GF-D8 (cell line): ENCODE measurements at regions not wholly inside any gene's neighbourhood (a gene's known extent, or its start where the extent isn't known, plus 50 kb on each side); places are given as distances from the start of the nearest gene placed in this dataset.

ENCODE experiments used
- DNase-seq: peaks from one replicate; lab custom pipeline; 2025; lab: John Stamatoyannopoulos, UW

DNA sequence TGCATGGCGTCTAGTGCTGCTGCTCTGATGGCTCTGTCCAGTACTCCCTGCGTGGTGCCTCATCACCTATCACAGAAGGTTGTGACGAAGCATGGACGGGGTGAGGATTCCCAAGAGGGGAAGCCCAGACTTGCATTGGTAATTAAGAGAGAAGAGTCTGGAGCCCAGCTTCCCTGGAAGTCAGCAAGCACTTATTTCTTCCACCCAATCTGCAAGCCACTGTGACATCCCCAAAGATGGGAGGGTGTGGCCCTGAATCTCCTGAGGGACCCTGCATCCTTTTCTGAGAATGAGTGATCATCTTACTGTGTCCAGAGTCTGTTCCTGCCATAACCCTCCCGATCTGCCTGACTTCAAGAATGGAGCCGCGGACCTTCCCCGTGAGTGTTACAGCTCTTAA lies 166.7 kb downstream of the PTPN20 start:
- no peak for DNase-seq

DNA sequence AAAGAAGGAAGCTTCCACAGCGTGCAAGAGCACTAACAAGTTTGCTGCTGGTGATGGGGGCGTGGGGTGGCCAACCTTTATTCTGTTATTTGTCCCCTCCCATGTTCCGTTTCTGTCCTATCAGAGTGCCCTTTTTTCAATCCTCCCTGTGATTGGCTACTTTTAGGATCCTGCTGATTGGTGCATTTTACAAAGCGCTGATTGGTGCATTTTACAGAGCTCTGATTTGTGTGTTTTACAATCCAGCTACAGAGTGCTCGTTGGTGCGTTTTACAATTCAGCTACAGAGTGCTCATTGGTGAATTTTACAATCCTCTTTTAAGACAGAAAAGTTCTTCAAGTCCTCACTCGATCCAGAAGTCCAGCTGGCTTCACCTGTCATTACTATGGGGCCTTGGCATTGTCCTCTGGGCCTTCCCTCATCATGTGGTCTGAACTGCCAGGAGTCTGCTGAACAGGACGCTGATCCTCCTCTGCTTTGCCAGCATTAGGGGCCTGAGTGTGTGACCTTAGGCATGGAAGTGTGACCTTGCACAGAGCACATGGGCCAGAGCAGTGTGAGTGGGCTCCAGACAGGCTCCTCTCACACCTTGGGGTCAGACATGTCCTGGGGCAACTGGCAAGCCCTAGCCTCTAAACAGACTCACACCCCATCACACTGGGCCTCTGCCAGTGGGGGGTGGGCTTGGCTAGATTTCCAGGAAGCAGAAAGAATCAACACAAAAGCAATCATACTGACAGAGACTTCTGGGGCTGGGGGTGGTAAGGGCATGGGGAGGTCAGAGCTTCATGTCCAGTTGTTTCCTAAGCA lies 167.4 kb downstream of the PTPN20 start:
- DNase-seq: no peak

DNA sequence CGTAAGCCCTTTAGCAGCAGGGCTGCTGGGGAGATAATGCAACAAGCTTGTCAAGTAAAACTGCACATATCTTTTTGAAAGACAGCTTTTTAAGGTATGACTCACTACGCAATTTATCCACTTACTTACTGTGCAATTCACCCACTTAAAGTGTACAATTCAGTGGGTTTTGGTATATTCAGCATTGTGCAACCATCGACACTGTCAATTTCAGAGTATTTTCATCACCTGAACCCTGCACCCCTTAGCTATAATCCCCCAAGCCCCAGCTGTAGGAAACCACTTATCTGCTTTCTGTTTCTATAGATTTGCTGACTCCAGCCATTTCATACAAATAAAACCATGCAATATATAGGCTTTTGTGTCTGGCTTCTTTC lies 168.0 kb downstream of the PTPN20 start:
- DNase-seq: no peak

DNA sequence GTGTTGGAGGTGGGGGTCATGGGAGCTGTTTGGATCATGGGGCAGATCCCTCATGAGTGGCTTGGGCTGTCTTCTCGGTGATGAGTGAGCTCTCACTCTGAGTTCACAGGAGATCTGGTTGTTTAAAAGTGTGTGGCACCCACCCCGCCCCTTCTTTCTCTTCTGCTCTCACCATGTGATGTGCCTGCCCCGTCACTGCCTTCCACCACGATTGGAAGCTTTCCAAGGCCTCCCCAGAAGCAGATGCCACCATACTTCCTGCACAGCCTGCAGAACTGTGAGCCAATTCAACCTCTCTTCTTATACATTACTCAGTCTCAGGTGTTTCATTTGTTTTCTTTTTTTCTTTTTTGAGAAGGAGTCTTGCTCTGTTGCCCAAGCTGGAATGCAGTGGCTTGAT lies 170.0 kb downstream of the PTPN20 start:
- no peak for DNase-seq

DNA sequence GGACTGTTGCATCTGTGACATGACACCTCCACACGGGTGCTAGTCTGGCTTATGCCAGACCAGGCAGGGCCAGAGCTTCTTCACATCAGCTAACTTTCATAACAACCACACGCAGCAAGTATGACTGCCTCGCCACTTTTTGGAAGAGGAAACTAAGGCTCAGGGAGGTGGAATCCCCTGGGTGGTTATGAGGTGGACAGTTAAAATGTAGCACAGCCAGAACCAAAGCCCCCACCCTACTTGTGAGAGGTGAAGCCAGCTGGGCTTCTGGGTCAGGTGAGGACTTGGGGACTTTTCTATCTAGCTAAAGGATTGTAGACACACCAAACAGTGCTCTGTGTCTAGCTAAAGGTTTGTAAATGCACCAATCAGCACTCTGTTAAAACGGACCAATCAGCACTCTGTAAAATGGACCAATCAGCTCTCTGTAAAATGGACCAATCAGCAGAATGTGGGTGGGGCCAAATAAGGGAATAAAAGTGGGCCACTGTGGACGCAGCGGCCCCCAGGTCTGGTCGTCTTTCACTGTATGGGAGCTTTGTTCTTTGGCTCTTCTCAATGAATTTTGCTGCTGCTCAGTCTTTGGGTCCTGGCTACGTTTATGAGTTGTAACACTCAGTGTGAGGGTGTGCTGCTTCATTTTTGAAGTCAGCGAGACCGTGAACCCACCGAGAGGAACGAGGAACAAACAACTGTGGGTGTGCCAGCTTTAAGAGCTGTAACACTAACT lies 171.0 kb downstream of the PTPN20 start:
- DNase-seq: no peak

DNA sequence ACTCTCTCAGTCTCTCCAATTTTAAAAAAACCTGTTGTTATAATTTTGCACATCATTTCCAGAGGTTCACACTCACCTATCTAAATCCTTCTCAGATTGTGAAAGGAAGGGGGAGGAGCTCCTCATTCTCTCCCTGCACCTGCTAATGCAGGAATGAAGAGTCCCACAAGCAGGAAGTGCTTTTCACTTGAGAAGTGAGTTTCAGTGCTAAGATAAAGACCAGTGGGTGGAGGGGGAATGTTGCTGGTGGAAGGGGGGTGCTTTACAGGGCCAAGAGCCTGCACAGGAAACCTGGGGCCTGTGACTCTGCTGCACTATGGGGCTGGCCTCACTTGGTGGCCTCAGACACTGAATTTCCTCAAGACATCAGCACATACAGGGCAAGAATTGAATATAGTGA lies 176.4 kb downstream of the PTPN20 start:
- no peak for DNase-seq

DNA sequence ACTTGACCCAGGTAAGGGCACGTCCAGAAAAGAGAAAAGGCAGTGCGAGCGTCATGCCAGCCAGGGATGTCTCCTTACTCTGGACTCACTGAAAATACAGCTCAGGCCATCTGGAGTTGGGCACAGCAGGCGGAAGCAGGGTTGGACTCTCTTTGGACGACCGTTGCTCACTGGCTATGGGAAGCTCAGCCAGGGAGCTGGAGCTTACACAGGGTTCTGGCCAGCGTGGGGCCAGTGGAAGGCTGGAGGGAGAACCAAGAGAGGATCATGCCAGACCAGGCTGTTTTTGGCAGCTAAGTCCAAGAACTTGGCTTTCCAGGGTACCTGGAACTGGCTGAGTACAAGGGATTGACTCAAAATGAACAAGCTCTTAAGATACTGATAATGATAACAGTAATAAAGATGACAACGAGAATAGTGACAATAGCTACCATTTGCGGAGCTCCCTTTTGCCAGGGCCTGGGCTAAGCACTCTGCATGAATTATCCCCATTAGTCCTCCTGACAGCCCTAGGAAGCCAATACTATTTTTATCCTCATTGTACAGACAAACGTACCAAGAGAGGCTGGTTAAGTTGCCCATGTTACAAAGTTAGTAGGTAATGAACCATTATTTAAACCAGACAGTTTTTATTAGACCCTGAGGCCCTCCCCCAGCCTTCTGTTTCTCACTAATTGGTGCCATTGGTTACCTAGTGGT lies 177.6 kb downstream of the PTPN20 start:
- DNase-seq: no peak

DNA sequence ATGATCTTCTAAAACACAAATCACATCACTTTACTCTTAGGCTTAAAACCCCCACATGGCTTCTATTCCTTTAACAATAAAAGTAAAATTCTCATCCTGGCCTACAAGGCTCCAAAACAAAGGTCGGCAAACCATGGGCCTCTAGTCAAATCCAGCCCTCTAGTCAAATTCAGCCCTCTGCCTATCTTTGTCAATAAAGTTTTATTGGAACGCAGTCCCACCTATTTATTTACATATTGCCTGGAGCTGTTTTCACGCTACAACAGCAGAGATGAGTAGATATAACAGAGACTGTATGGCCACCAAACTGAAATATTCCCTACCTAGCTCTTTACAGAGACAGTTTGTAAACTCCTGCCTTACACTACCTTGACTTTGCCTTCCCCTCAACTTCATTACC lies 178.8 kb downstream of the PTPN20 start:
- DNase-seq: no peak

DNA sequence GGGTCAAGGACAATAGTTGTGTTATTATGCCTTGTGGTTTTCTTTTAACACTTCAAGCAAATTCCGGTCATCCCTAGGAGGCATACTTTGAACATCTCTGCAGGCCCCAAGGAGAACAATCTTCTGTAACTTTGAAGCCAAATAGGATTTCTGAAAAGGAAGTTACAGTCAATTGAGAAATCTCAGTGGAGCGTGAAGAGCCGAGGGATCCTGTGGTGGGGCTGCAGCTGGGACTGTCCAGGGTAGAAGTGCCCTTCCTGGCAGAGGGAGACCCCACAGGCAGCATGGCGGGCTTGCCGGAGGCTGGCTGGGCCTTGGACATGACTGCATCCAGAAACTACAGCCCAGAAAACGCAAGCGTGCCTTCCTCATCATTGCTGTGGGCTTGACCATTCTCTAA lies 179.7 kb downstream of the PTPN20 start:
- DNase-seq: peak; percentile 0

DNA sequence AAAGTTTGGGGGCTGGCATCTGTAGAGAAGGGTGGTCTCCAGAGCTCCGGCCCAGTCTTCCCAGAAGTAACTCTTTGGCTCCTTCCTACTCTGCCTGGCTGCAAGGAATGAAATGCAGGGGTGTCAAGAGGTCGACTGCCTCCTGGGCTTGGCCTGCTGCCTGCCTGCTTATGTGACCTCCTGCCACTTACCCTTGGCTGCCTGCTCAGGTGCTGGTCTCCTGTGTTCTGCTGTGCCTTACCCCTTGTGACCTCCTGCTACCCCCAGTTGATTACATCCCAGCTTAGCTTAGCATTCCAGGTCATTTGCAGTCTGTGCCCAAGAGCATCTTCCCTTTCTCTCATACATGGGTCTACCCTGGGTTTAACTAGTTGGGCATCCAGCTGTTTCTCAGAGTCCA lies 180.2 kb downstream of the PTPN20 start:
- no peak for DNase-seq

DNA sequence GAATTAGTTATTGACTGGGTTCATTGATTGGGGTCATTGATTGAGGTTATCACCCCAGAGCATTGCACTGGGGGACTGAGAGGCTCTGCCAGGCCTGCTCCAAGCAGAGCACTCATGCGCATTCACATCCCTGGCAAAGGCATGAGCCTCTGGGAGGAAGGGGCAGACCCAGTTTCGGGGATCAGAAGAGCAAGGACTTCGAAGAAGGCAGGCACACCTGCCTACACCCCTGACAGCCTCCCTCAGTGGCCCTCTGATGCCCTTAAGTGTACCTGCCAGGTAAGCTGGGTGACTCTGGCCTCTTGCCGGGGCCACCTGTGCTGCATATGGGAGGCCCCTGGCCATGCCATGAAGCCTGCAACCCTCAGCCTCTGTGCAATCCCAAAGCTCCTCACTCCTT lies 181.1 kb downstream of the PTPN20 start:
- no peak for DNase-seq

DNA sequence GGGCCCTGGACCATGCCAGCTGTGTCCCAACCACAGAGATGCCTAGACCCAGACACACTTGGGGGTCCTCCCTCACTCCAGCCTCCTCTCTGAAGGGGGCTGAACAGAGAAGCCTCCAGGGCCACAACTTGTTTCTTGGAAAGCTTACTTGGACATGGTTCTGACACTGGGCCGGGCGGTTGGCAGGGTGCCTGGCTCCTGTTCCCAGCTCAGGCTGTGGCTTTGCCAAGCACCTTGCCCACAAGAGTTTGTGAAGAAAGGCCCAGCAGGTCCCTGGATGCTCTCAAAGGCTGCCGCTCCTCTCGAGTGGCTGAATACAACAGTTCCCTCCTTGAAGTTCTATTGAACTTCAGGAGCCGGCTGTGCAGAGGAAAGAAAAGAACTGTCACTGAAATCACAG lies 181.6 kb downstream of the PTPN20 start:
- no peak for DNase-seq

DNA sequence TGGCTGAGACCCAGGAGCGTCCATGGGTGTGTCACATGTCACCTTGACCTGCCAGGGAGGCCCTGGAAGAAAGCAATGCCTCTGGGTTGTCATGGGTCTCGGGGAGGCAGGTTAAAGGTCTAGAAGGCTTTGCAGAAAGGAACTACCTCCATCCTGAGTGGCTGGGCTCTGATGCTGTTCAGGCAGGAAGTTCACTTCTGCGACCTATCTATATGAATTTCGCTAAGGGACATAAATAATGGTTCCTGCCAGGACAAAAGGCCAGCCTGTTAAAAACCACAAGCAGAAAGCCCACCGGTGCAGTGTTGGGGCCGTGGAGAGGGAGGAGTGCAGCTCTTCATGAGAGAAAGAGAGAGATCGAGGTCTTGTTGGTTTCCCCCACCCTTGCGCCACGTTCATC lies 182.9 kb downstream of the PTPN20 start:
- no peak for DNase-seq

DNA sequence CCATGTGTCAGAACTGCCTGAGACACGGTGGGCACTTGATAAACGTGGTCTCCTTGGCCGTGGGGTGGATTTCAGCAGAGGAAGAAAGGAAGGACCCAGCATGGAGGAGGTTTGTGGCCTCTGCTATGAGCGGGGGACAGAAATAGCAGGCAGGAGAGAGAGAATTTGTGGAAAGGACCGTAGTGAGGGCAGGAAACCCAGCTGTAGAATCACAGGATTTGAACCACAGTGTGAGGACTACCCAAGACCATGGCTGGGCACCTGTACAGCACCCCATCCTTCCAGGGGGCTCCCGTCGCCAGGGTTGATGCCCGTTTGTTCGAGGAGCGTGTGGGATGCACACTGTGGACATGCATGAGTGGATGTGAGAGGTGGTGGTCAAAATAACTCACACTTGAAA lies 183.4 kb downstream of the PTPN20 start:
- no peak for DNase-seq

DNA sequence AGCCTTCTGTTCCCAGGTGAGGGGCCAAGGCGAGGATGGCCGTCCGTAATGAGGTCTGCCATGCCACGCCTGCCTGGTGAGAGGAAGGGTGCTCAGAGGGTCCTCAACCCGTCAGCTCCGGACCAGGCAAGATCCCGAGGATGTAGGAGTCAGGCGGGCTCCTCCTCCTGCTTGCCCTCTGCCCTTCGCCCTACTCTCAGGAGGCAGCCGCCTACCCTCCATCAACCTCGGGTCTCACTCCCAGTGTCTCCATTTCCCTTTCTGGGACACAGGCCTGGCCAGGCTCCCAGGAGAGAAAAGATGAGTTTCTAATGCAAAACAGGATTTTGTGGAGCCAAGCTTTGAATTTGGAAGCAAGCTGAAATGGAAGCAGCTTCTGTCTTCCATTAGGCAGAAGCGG lies 184.0 kb downstream of the PTPN20 start:
- no peak for DNase-seq

DNA sequence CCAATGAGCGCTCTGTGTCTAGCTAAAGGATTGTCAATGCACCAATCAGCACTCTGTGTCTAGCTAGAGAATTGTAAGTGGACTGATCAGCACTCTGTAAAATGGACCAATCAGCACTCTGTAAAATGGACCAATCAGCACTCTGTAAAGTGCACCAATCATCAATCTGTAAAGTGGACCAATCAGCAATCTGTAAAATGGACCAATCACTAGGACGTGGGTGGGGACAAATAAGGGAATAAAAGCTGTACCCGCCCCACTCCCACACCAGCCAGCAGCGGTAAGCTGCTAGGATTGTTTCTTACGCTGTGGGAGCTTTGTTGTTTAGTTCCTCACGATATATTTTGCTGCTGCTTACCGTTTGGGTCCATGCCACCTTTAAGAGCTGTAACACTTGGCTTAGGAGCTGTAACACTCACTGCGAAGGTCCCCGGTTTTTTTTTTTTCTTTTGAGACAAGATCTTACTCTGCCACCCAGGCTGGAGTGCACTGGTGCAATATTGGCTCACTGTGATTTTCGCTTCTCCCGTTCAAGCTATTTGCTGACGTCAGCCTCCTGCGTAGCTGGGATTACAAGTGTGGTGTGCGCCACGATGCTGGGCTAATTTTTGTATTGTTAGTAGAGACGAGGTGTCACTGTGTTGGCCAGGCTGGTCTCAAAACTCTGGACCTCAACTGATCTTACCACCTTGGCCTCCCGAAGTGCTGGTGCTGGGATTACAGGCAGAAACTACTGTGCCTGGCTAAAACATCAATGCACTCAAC lies 184.8 kb downstream of the PTPN20 start:
- no peak for DNase-seq

DNA sequence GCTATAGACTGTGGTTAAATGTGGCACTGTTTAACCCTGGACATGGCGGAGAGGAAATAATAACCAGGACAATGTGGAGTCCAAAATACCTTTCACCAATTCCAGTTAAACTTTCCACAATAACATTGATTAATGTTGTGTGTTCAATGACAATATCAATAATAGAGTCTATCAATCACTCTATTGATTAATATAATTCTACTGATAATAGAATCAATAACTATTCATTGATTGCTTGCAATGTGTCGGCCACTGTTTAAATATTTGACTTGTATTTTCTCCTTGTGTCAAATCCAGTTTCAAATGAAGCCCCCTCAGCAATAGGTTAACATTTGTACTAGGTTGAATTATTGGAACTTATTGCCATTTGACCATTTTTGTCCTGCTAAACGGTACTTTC lies 187.0 kb downstream of the PTPN20 start:
- no peak for DNase-seq

DNA sequence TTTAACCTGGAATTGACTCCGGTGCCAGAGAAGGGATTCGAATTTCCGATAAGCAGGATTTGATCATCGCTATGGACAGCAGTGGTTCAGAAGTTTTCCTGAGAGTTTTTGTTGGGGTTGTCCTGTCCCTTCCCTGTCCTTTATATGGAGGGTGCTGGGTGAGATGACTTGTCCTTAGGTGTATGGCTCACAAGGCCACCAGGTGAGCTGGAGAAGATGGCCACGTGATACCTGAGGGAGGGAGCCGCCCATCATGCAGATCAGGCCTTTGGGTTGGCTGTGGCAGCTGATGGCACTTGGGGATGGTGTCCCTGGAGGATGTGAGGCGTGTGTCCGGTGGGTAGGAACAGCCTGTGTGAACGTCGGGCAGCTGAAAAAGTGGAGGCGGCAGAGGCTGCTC lies 187.7 kb downstream of the PTPN20 start:
- no peak for DNase-seq

DNA sequence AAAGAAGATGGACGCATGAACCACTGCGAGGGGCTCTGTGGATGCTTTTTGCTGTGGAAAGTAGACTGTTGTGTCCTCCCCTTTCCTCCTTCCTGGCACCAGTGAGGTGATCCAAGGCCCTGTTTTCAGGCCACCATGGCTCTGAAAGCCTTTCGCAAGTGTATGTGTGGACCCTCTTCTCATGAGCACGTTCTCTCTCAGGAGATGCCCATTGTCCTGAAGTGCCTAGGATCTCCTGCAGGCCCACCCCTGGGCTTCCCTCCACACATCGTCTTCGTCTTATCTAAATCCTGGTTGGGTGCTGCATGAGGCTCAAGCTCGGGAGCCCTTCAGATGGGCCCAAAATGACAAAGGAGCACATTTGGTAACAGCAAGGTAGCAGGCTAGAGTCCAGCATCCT lies 188.2 kb downstream of the PTPN20 start:
- DNase-seq: no peak

DNA sequence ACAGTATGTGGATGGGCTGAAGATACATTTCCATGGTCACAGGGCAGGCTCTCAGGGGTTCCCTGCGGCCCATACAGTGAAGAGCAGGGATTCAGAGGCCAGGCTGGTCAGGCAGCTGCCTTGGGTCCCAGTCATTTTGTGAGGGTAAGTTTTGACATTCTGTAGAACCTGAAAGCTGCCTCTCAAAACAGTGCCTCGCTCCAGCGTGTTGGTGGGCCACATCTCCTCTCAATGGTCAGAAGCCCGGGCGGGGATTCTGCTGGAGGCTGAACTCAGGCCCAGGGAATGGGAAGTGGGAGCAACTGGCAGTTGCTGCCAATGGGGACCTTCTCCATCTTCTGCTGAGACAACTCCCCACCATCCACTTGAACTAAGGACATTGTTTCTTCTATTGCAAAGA lies 190.0 kb downstream of the PTPN20 start:
- no peak for DNase-seq

DNA sequence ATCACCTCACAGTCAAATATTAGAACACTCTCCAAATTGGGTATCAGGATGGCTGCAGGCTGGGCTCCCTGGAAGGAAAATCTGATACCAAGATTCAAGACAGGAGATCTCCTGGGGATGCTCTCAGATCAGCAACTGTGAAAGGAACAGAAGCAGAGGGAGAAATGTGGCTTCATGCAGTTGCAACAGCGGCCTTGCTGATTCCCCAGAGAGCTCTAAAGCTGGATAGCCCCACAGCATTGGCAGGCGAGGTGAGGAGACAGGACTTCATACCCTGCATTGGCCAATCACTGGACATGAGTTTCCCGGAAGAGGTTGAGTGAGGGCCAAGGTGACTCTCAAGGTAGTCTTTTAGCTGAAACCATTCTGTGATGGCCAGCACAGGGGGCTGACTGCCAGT lies 190.6 kb downstream of the PTPN20 start:
- DNase-seq: no peak

DNA sequence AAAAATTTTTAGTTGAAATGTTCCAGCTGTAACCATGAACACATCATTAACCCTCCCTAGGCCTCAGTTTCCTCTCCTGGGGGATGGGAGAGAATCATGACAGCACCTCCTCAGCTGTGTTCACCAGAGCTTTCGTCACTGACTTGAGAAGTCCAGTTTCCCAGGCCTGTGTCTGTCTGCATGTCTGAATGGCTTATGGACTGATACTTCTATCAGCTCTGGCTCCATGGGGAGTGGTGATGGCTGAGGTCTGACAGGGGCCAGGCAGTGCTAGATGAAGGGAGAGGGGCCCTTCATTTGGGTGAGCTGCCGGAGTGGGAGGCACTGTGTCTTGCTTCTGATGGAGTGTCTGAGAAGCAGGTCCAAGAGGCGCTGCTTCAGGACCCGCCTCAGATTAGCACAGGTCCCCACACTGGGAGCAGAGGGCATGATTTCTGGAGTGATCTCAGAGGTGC lies 192.9 kb downstream of the PTPN20 start:
- DNase-seq: no peak
